K562 (cell line): ENCODE measurements at regions not wholly inside any gene's neighbourhood (a gene's known extent, or its start where the extent isn't known, plus 50 kb on each side); places are given as distances from the start of the nearest gene placed in this dataset.

Source experiments
- ATAC-seq: fragments of 200-7000 bp; cut with Tn5 transposase; 3 replicates; pipeline ENCODE4 v1.9.1; 2020; ENCODE audit warnings: moderate library complexity
- BruUV-seq: library from RNA; stranded (reverse); fragments of 400-500 nt; replicated peaks from 2 replicates; lab custom pipeline; 2021; lab: Mats Ljungman, UMichigan
- CTCF ChIA-PET: fragments of 300-600 bp; formaldehyde crosslinking; extraction: SDS; loops from one replicate; lab custom pipeline; 2021; ENCODE audit warnings: low intra/inter-chr PET ratio; lab: Yijun Ruan, JAX
- POLR2A ChIA-PET: fragments of 300-600, 350-650 bp; sonication (Branson Sonifier 250); formaldehyde crosslinking; extraction: SDS; loops from one replicate; lab custom pipeline; 2021; ENCODE audit warnings: antibody characterized with exemption, inconsistent platforms; lab: Yijun Ruan, JAX
- DNase-seq, 4 experiments: peaks; one replicate each; pipeline versions ENCODE4 v3.0.0 to v3.0.0-alpha.2; 2011 to 2018; ENCODE audit warnings: low spot score in 3 of 4, mixed read lengths in 3 of 4; ENCODE audit errors: extremely low read depth in 1 of 4
- FAIRE-seq: peaks from 2 replicates; lab custom pipeline; 2011; peaks lifted over from hg19 to GRCh38; lab: Jason Lieb, UNC
- H2AFZ ChIP-seq: 2 replicates; pipeline ENCODE4 v1.6.0; 2011; ENCODE audit warnings: low read depth, low read length, control low read depth, inconsistent platforms
- H3K27ac ChIP-seq: fragments of 200-600 bp; 3 replicates; pipeline ENCODE4 v1.8.0; 2011; ENCODE audit warnings: low read depth, mild to moderate bottlenecking, control low read depth, inconsistent platforms, low read length, moderate library complexity, mixed read lengths; ENCODE audit errors: extremely low read depth
- H3K27me3 ChIP-seq, 2 experiments: fragments of 300-600 bp in 1 of 2; 2 replicates in 1 of 2; 3 replicates in 1 of 2; pipeline versions ENCODE4 v1.6.0 to v1.8.0; 2011; ENCODE audit warnings: inconsistent platforms in 2 of 2, low read length in 2 of 2, mild to moderate bottlenecking in 1 of 2, mixed read lengths in 1 of 2, moderate library complexity in 1 of 2; ENCODE audit not compliant: control insufficient read depth in 2 of 2, insufficient read depth in 2 of 2
- H3K36me3 ChIP-seq: fragments of 300-600 bp; 3 replicates; pipeline ENCODE4 v1.8.0; 2011; ENCODE audit warnings: mild to moderate bottlenecking, low read length, inconsistent platforms; ENCODE audit not compliant: control insufficient read depth, insufficient read depth
- H3K4me1 ChIP-seq, 2 experiments: fragments of 200-600 bp in 1 of 2; replicated peaks in 1 of 2; 2 replicates in 1 of 2; 3 replicates in 1 of 2; pipeline versions ENCODE4 v1.5.1 to v1.8.0; 2011; ENCODE audit warnings: inconsistent platforms in 2 of 2, low read length in 2 of 2, mild to moderate bottlenecking in 1 of 2, mixed read lengths in 1 of 2, moderate library complexity in 1 of 2; ENCODE audit not compliant: control insufficient read depth in 2 of 2, insufficient read depth in 2 of 2
- H3K4me2 ChIP-seq: 2 replicates; pipeline ENCODE4 v1.6.1; 2011; ENCODE audit warnings: low read length, control low read depth, inconsistent platforms, mixed read lengths; ENCODE audit not compliant: insufficient read depth
- H3K4me3 ChIP-seq: fragments of 200-600 bp; sonication (generic), shearing (Covaris generic); 2 replicates; pipeline ENCODE4 v1.5.1; 2016; ENCODE audit warnings: control low read depth, inconsistent platforms
- H3K79me2 ChIP-seq: fragments of 200-600 bp; 3 replicates; pipeline ENCODE4 v1.8.0; 2011; ENCODE audit warnings: low read length, inconsistent platforms; ENCODE audit not compliant: control insufficient read depth, insufficient read depth
- H3K9ac ChIP-seq, 2 experiments: 2 replicates each; pipeline versions ENCODE4 v1.6.0 to v1.6.1; 2011; ENCODE audit warnings: low read depth in 2 of 2, low read length in 2 of 2, control low read depth in 1 of 2, inconsistent platforms in 1 of 2, mild to moderate bottlenecking in 1 of 2, mixed read lengths in 1 of 2; ENCODE audit not compliant: insufficient read depth in 1 of 2
- H3K9me1 ChIP-seq: one replicate; pipeline ENCODE4 v1.6.0; 2011; ENCODE audit warnings: inconsistent platforms, mild to moderate bottlenecking, low read length, moderate library complexity; ENCODE audit not compliant: control insufficient read depth, insufficient read depth
- H3K9me3 ChIP-seq: replicated peaks from 2 replicates; pipeline ENCODE4 v1.5.1; 2011; ENCODE audit warnings: low read depth, low read length, inconsistent platforms; ENCODE audit not compliant: control insufficient read depth, insufficient read depth
- H4K20me1 ChIP-seq: replicated peaks from 2 replicates; pipeline ENCODE4 v1.6.1; 2011; ENCODE audit warnings: low read length, inconsistent platforms, mixed read lengths; ENCODE audit not compliant: control insufficient read depth, insufficient read depth
- HEY1 ChIP-seq: fragments of 250-450 bp; sonication (Bioruptor Pico); IDR thresholded peaks from 2 replicates; pipeline ENCODE4 v1.5.0; 2020; ENCODE audit warnings: mild to moderate bottlenecking, moderate library complexity, borderline replicate concordance
- MEIS2 ChIP-seq: fragments of 450-650 bp; IDR thresholded peaks from 2 replicates; pipeline ENCODE4 v1.6.1; 2014; ENCODE audit warnings: mild to moderate bottlenecking; ENCODE audit not compliant: partially characterized antibody
- RBM34 ChIP-seq: fragments of 200-400 bp; formaldehyde crosslinking; IDR thresholded peaks from 2 replicates; pipeline ENCODE4 v1.6.1; 2018; ENCODE audit warnings: low read length, borderline replicate concordance; ENCODE audit not compliant: insufficient read depth
- TFAM ChIP-seq: fragments of 250-450 bp; sonication (Bioruptor Pico); conservative IDR thresholded peaks from 2 replicates; pipeline ENCODE4 v1.5.0; 2021; ENCODE audit warnings: mild to moderate bottlenecking, moderate library complexity
- ZEB2 ChIP-seq: fragments of 450-650 bp; IDR thresholded peaks from 2 replicates; pipeline ENCODE4 v1.6.1; 2016
- ZNF146 ChIP-seq: IDR thresholded peaks from one replicate; pipeline ENCODE4 v1.6.1; 2018; ENCODE audit warnings: missing compliant biosample characterization; ENCODE audit not compliant: unreplicated experiment
- ZNF23 ChIP-seq: fragments of 250-450 bp; sonication (Bioruptor Pico); IDR thresholded peaks from 2 replicates; pipeline ENCODE4 v1.4.0; 2020; ENCODE audit warnings: mild to moderate bottlenecking
- ZNF311 ChIP-seq: fragments of 250-450 bp; sonication (Bioruptor Pico); IDR thresholded peaks from 2 replicates; pipeline ENCODE4 v1.4.0; 2020; ENCODE audit warnings: mild to moderate bottlenecking, moderate library complexity
- ZNF324 ChIP-seq: fragments of 250-450 bp; sonication (Bioruptor Pico); IDR thresholded peaks from 2 replicates; pipeline ENCODE4 v1.4.0; 2020; ENCODE audit warnings: mild to moderate bottlenecking
- ZNF609 ChIP-seq: sonication (generic); formaldehyde crosslinking; IDR thresholded peaks from 2 replicates; pipeline ENCODE4 v1.8.1; 2023; ENCODE audit warnings: missing genetic modification reagents, mild to moderate bottlenecking, borderline replicate concordance
- WGBS: fragments of 100-300 bp; shearing (Covaris generic); methylation state at CpG from one replicate; pipeline ENCODE4 v1.1.6; 2016; ENCODE audit warnings: low coverage, mixed read lengths; ENCODE audit not compliant: insufficient coverage; ENCODE audit errors: missing lambda C conversion rate; 5-methylcytosine and 5-hydroxymethylcytosine counted together
- in situ Hi-C: fragments of 300-500 bp; cut with MboI; formaldehyde crosslinking; loops from 4 replicates; pipeline ENCODE4 v1.15.0; 2018; ENCODE audit warnings: inconsistent platforms, mixed read lengths
- intact Hi-C: fragments of 100-400 bp; cut with micrococcal nuclease; formaldehyde crosslinking; loops from 2 replicates; pipeline ENCODE4 v1.14.2; 2022

- intact Hi-C loops (no loop called here), in situ Hi-C loops (no loop called here)
- Histone ChIP-seq H3K9ac (no peak overlapping the region), H3K36me3 (no peaks in the 10 kb centered on the region), H2AFZ (no peak overlapping the region), H3K4me1 (no peaks in the 10 kb centered on the region), H3K27ac (no peak overlapping the region), H3K4me2 (no peak overlapping the region), H3K4me3 (no peak overlapping the region), H3K9me3 (no peaks in the 10 kb centered on the region), H3K79me2 (no peaks in the 10 kb centered on the region), H3K27me3 (no peaks in the 10 kb centered on the region), H4K20me1 (no peaks in the 10 kb centered on the region), H3K9me1 (no peaks in the 10 kb centered on the region)
- CTCF ChIA-PET: no interaction called here
- TF ChIP-seq ZNF23 (CRISPR knock-in tag): no peak
- TF ChIP-seq TFAM: no peak
- TF ChIP-seq MEIS2: no peak
- TF ChIP-seq ZNF324 (CRISPR knock-in tag): no peak
- TF ChIP-seq ZNF609 (CRISPR knock-in tag): no peak
- no peak for TF ChIP-seq HEY1
- TF ChIP-seq ZNF311 (CRISPR knock-in tag): no peak
- TF ChIP-seq ZNF146 (CRISPR knock-in tag): no peak
- no peak for TF ChIP-seq ZEB2
- TF ChIP-seq RBM34: no peak
- no peak for FAIRE-seq
- ATAC-seq: no peak
- POLR2A ChIA-PET: no interaction called here
- WGBS: 0% methylated on average over 3 of the region's 3 CpGs
- BruUV-seq: no TSS peak
- DNase-seq: no peak
Observed at GRCh38 chr11:81970886-81971285, 762.8 kb downstream of the FAM181B start.
